T-helper 17 cell (primary cell): ENCODE measurements at regions not wholly inside any gene's neighbourhood (a gene's known extent, or its start where the extent isn't known, plus 50 kb on each side); places are given as distances from the start of the nearest gene placed in this dataset.

ENCODE experiments used
- ATAC-seq: fragments of 150-1000 bp; cut with Tn5 transposase; 2 replicates; pipeline ENCODE4 v1.10.0; 2021; ENCODE audit warnings: mild to moderate bottlenecking, moderate library complexity
- DNase-seq, 3 donors: peaks; one replicate each; pipeline versions ENCODE4 v3.0.0 to v3.0.0-alpha.2; 2020 to 2021
- H3K9me3 ChIP-seq: one replicate; pipeline ENCODE4 v1.7.0; 2013; ENCODE audit warnings: low read length, mild to moderate bottlenecking; ENCODE audit not compliant: control insufficient read depth, poor library complexity, severe bottlenecking
- H3K27ac Mint-ChIP-seq: one replicate; pipeline ENCODE4 v1.8.0; 2022; ENCODE audit warnings: mild to moderate bottlenecking, moderate library complexity, mixed read lengths
- H3K27me3 Mint-ChIP-seq: one replicate; pipeline ENCODE4 v1.8.0; 2022; ENCODE audit warnings: mixed read lengths
- H3K36me3 Mint-ChIP-seq: one replicate; pipeline ENCODE4 v1.8.0; 2022; ENCODE audit warnings: low read depth, mixed read lengths
- H3K4me1 Mint-ChIP-seq: one replicate; pipeline ENCODE4 v1.8.0; 2022; ENCODE audit warnings: mild to moderate bottlenecking, mixed read lengths
- H3K4me3 Mint-ChIP-seq: one replicate; pipeline ENCODE4 v1.8.0; 2022; ENCODE audit warnings: mild to moderate bottlenecking, moderate library complexity, mixed read lengths

- Mint-ChIP-seq H3K27me3 (no peaks in the 10 kb centered on the region), H3K4me3 (no peak overlapping the region), H3K36me3 (no peaks in the 10 kb centered on the region), H3K4me1 (no peaks in the 10 kb centered on the region), H3K27ac (no peak overlapping the region)
- ATAC-seq (no peak), DNase-seq (no peak)
- no peaks in the 10 kb centered on the region for H3K9me3 ChIP-seq
These were observed 82.2 kb upstream of the TBX3 start for GRCh38 chr12:114765960-114766691.

DNA sequence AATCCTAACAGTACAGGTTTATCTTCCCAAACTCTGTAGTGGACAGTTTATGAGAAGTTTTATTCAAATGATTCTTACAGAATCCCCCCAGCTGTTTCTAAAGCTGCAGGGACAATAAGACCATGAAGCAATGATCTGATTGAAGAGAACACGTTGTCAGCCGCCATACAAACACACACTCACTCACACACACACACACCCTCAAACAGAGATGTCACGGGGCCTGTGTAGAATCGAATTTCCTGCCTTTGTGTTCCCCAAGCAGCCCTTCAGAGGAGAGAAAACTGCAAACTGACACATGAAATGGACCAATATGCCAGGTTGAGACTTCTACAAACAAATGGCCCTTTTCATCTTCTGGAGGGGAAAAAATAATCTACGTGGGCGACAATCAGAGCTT is 80.5 kb upstream of the TBX3 start:
- Mint-ChIP-seq H3K27ac (no peak overlapping the region), H3K36me3 (no peaks in the 10 kb centered on the region), H3K4me3 (no peak overlapping the region), H3K27me3 (no peaks in the 10 kb centered on the region), H3K4me1 (no peaks in the 10 kb centered on the region)
- no peaks in the 10 kb centered on the region for H3K9me3 ChIP-seq
- DNase-seq (no peak), ATAC-seq (no peak)

- H3K36me3 Mint-ChIP-seq, result no peaks in the 10 kb centered on the region
- no peak for DNase-seq
- no peak overlapping the region for H3K27ac Mint-ChIP-seq
- no peaks in the 10 kb centered on the region for H3K9me3 ChIP-seq
- H3K4me3 Mint-ChIP-seq, result no peak overlapping the region
- H3K27me3 Mint-ChIP-seq, result no peaks in the 10 kb centered on the region
- no peak for ATAC-seq
- no peaks in the 10 kb centered on the region for H3K4me1 Mint-ChIP-seq
These were observed 78.6 kb upstream of the TBX3 start for GRCh38 chr12:114762490-114763110.

- Mint-ChIP-seq H3K4me1 (no peaks in the 10 kb centered on the region), H3K27ac (no peak overlapping the region), H3K27me3 (no peaks in the 10 kb centered on the region), H3K36me3 (no peaks in the 10 kb centered on the region), H3K4me3 (no peak overlapping the region)
- no peak for DNase-seq
- no peak for ATAC-seq
- H3K9me3 ChIP-seq, result no peaks in the 10 kb centered on the region
These were observed 76.3 kb upstream of the TBX3 start for GRCh38 chr12:114760151-114760877.

- Mint-ChIP-seq H3K27me3 (no peaks in the 10 kb centered on the region), H3K4me3 (no peak overlapping the region), H3K36me3 (no peaks in the 10 kb centered on the region), H3K27ac (no peak overlapping the region), H3K4me1 (no peaks in the 10 kb centered on the region)
- DNase-seq (no peak), ATAC-seq (no peak)
- no peaks in the 10 kb centered on the region for H3K9me3 ChIP-seq
These were observed 75.7 kb upstream of the TBX3 start for GRCh38 chr12:114759635-114760034.

GRCh38 chr12:114757684-114758325 is 73.8 kb upstream of the TBX3 start:
- H3K4me3 Mint-ChIP-seq, result no peak overlapping the region
- H3K4me1 Mint-ChIP-seq, result no peaks in the 10 kb centered on the region
- H3K27ac Mint-ChIP-seq, result no peak overlapping the region
- no peaks in the 10 kb centered on the region for H3K27me3 Mint-ChIP-seq
- H3K9me3 ChIP-seq, result no peaks in the 10 kb centered on the region
- no peaks in the 10 kb centered on the region for H3K36me3 Mint-ChIP-seq
- no peak for DNase-seq
- no peak for ATAC-seq

GRCh38 chr12:114752217-114752616 is 68.2 kb upstream of the TBX3 start:
- no peak overlapping the region for H3K27ac Mint-ChIP-seq
- H3K27me3 Mint-ChIP-seq, result no peaks in the 10 kb centered on the region
- no peak for DNase-seq
- no peaks in the 10 kb centered on the region for H3K36me3 Mint-ChIP-seq
- H3K4me1 Mint-ChIP-seq, result no peaks in the 10 kb centered on the region
- H3K4me3 Mint-ChIP-seq, result no peak overlapping the region
- ATAC-seq, result no peak
- no peaks in the 10 kb centered on the region for H3K9me3 ChIP-seq

DNA sequence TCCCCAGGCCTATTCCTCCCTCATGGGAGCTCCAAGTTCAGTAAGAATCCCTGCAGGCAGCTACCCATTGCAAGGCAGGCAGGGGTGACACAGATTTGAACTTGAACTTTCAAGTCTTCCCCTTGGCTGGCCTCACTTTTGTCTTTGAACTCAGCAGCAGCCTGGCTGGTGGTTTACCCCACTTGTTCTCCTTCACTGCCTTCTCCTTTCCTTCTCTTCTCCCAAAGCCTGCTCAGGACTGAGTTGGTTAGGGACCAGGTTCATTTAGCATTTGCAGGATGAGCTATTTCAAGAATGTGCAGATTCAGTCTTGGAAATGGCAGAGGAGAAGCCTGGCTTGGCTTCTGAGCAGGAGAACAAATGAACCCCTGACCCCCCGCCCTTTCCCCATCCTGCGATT is 67.7 kb upstream of the TBX3 start:
- Mint-ChIP-seq H3K4me3 (no peak overlapping the region), H3K27ac (no peak overlapping the region), H3K27me3 (no peaks in the 10 kb centered on the region), H3K36me3 (no peaks in the 10 kb centered on the region), H3K4me1 (no peaks in the 10 kb centered on the region)
- H3K9me3 ChIP-seq, result no peaks in the 10 kb centered on the region
- DNase-seq (no peak), ATAC-seq (no peak)

DNA sequence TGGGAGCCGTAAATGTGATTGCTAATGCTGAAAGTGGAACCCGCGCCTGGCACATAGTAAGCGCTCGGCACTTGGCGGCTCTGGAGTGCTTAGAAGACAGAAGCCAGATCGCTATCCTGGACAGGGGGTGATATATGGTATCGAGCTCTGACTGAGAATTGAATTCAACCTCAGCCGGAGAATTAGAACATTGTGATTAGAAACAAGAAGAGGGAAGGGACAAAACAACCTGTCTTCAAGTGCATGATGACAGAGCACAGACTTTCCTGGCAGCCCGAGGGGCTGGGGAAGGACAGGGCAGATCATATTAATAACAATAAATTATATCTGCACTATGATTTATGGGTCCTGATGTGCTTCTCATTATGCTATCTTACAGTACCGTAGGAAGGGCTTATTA is 66.9 kb upstream of the TBX3 start:
- H3K9me3 ChIP-seq, result no peaks in the 10 kb centered on the region
- no peak for DNase-seq
- no peak for ATAC-seq
- Mint-ChIP-seq H3K27me3 (no peaks in the 10 kb centered on the region), H3K36me3 (no peaks in the 10 kb centered on the region), H3K27ac (no peak overlapping the region), H3K4me3 (no peak overlapping the region), H3K4me1 (no peaks in the 10 kb centered on the region)

- no peak for ATAC-seq
- Mint-ChIP-seq H3K4me3 (no peak overlapping the region), H3K27me3 (no peaks in the 10 kb centered on the region), H3K4me1 (no peaks in the 10 kb centered on the region), H3K27ac (no peak overlapping the region), H3K36me3 (no peaks in the 10 kb centered on the region)
- no peaks in the 10 kb centered on the region for H3K9me3 ChIP-seq
- no peak for DNase-seq
These were observed 65.1 kb upstream of the TBX3 start for GRCh38 chr12:114749065-114749464.

GRCh38 chr12:114747012-114747858 is 63.3 kb upstream of the TBX3 start:
- H3K9me3 ChIP-seq, result no peaks in the 10 kb centered on the region
- no peak for ATAC-seq
- no peak overlapping the region for H3K27ac Mint-ChIP-seq
- no peaks in the 10 kb centered on the region for H3K36me3 Mint-ChIP-seq
- H3K27me3 Mint-ChIP-seq, result no peaks in the 10 kb centered on the region
- no peaks in the 10 kb centered on the region for H3K4me1 Mint-ChIP-seq
- H3K4me3 Mint-ChIP-seq, result no peak overlapping the region
- no peak for DNase-seq

GRCh38 chr12:114746297-114747011 is 62.5 kb upstream of the TBX3 start:
- no peak for ATAC-seq
- Mint-ChIP-seq H3K36me3 (no peaks in the 10 kb centered on the region), H3K4me3 (no peak overlapping the region), H3K27ac (no peak overlapping the region), H3K27me3 (no peaks in the 10 kb centered on the region), H3K4me1 (no peaks in the 10 kb centered on the region)
- no peaks in the 10 kb centered on the region for H3K9me3 ChIP-seq
- no peak for DNase-seq
